Stomach smooth muscle (tissue), 2 donors: ENCODE measurements at regions not wholly inside any gene's neighbourhood (a gene's known extent, or its start where the extent isn't known, plus 50 kb on each side); places are given as distances from the start of the nearest gene placed in this dataset.

Experiments
- H3K27ac ChIP-seq: one replicate; pipeline ENCODE4 v1.7.0; 2013; ENCODE audit warnings: mild to moderate bottlenecking, low read length, inconsistent platforms
- H3K27me3 ChIP-seq, 2 donors: one replicate each; pipeline ENCODE4 v1.7.0; 2013; ENCODE audit warnings: low read length in 2 of 2; ENCODE audit not compliant: insufficient read depth in 2 of 2, control insufficient read depth in 1 of 2
- H3K36me3 ChIP-seq, 2 donors: one replicate each; pipeline ENCODE4 v1.7.0; 2013; ENCODE audit warnings: low read length in 2 of 2; ENCODE audit not compliant: control insufficient read depth in 2 of 2, insufficient read depth in 2 of 2
- H3K4me1 ChIP-seq: one replicate; pipeline ENCODE4 v1.7.0; 2013; ENCODE audit warnings: low read length; ENCODE audit not compliant: control insufficient read depth, insufficient read depth
- H3K4me3 ChIP-seq, 2 donors: one replicate each; pipeline ENCODE4 v1.7.0; 2013; ENCODE audit warnings: low read length in 2 of 2
- H3K9ac ChIP-seq, 2 donors: one replicate each; pipeline ENCODE4 v1.7.0; 2013; ENCODE audit warnings: low read length in 2 of 2, mild to moderate bottlenecking in 1 of 2
- H3K9me3 ChIP-seq, 2 donors: one replicate each; pipeline ENCODE4 v1.7.0; 2013; ENCODE audit warnings: low read length in 2 of 2; ENCODE audit not compliant: control insufficient read depth in 2 of 2
- donor health status: healthy.
- donor health status: Pancreatic carcinoma.

DNA sequence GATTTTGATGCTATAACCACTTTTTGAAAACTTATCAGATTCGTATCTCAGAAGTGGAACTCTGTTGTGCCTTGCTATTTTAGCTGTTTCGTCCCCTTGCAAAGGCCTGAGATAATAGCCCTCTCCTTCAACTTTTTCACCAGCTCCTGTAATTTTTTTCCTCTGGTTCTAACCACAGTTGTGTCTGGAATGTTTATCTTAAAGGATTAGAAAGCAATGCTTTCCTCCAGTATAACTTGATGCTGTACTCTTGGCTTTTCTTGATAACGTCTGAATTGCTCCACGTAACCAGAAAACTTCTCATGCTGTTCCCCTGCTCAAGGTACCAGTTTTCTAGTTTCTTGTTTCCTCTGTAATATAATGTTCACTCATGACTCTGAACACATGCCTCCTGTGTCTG is 209.4 kb downstream of the DTWD2 start:
- Histone ChIP-seq H3K27me3 (no peaks in the 10 kb centered on the region), H3K4me3 (no peak overlapping the region), H3K36me3 (no peaks in the 10 kb centered on the region)

DNA sequence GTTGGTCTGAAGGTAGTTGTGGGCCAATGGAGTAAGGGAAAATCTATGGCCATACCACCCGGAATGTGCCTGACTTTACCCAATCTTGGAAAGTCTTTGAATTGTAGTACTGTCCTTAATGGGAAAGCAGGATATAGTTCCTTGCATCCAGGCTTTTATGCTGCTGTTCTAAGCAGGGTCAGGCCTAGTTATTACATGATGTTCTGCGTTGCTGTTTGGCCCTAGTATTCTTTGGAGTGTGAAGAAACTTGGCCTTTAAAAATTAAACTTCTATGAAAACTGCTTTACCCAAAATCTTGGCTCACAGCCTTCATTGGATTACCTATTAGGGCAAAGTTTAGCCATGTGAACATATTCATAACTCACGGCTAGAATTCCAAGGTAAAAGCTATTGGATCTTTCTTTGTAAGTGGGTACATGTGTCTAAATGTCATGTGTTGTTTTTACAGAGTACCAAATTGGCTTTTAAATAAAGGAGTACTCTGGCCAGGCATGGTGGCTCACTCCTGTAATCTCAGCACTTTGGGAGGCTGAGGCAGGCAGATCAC is 211.1 kb downstream of the DTWD2 start:
- Histone ChIP-seq H3K4me3 (no peak overlapping the region), H3K9me3 (peaks cover 0 to 4% of the 10 kb centered on the region in 2 donors), H3K36me3 (no peaks in the 10 kb centered on the region), H3K27ac (no peak overlapping the region), H3K9ac (no peak overlapping the region), H3K27me3 (no peaks in the 10 kb centered on the region), H3K4me1 (no peaks in the 10 kb centered on the region)

More for the DNA sequence above, 209.4 kb downstream of the DTWD2 start:
- H3K9ac ChIP-seq: no peak overlapping the region
- no peak overlapping the region for H3K27ac ChIP-seq
- H3K4me1 ChIP-seq: no peaks in the 10 kb centered on the region
- H3K9me3 ChIP-seq: peaks cover 0 to 6% of the 10 kb centered on the region in 2 donors

DNA sequence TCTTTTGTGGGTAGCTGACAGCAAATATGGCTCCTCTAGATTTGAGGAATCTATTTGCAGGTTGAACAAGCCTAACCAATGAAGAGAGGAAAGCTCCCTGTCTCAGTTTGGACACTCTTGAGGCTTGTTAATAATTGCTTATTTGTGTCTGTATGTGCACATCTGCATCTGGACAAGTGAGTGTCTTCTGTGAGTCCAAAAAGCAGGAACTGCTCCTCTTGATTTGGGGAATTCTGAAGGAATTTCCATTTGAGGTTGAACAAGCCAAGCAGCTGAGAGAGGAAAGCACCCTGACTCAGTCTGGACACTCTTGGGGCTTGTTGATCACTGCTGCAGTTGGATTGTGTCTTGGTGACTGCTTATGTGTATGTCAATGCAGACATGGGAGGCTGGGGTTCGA is 211.6 kb downstream of the DTWD2 start:
- Histone ChIP-seq H3K27ac (no peak overlapping the region), H3K4me3 (no peak overlapping the region), H3K9me3 (no peaks in the 10 kb centered on the region), H3K36me3 (no peaks in the 10 kb centered on the region), H3K27me3 (no peaks in the 10 kb centered on the region), H3K9ac (no peak overlapping the region), H3K4me1 (no peaks in the 10 kb centered on the region)

DNA sequence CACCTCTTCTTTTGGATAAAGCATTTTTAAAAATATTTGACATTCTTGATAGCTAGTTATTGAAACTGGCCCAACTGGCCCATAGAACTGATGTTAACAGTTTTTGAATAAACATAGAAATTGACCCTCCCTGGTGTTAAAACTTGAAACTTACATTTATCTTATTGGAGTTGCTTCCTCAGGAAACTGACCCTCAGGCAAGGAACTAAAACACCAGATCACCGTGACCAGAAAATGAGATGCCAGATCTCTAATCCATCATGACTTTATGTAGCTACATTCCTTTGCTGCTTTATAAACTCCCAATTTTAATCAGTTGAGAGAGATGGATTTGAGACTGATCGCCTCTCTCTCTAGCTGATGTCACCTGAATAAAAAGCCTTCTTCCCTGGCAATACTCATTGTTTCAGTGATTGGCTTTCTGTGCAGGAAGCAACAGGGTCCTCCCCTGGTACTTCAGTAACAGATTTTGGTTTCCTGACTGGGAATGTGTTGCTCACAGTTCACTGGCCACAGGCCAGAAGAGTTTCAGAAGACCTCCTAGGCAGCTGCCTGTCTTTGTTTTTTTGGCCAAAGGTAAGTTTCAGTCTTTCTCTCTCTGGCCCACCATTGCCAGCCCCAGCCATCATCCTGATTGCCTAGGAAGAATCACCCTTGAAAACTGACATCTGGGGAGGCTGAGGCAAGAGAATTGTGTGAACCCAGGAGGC is 212.4 kb downstream of the DTWD2 start:
- H3K27ac ChIP-seq: no peak overlapping the region
- H3K36me3 ChIP-seq: no peaks in the 10 kb centered on the region

DNA sequence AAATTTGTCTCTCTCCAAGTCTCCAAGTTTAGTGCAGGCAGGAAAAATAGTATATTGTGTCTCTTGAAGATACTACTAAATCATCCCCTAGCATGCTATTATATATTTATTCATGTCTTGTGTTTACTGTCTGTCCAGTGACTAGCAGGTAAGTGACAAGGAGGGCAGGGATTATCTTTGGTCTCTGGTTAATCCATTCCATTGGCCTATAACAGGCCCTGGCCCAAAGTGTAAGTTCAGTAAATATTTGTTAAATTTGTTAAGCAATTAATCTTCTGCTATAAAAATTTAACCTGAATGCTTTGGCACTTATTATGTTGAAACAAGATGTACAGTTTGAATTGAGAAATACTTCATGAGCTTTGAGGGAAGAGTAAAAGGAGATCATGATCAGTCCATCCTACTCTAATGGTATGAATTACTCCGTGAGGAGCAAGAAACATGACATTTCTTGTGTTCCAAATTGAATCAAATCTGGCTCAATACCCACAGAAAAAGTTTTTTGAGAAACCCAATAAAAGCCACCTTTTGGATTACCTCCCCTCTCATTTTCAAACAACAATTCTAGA is 219.7 kb downstream of the DTWD2 start:
- H3K4me1 ChIP-seq: no peaks in the 10 kb centered on the region
- no peak overlapping the region for H3K4me3 ChIP-seq
- H3K27me3 ChIP-seq: no peaks in the 10 kb centered on the region
- no peak overlapping the region for H3K27ac ChIP-seq
- H3K9me3 ChIP-seq: no peaks in the 10 kb centered on the region
- no peaks in the 10 kb centered on the region for H3K36me3 ChIP-seq
- H3K9ac ChIP-seq: no peak overlapping the region

More for the DNA sequence above, 212.4 kb downstream of the DTWD2 start:
- no peak overlapping the region for H3K4me3 ChIP-seq
- H3K27me3 ChIP-seq: no peaks in the 10 kb centered on the region
- H3K9me3 ChIP-seq: no peaks in the 10 kb centered on the region
- H3K9ac ChIP-seq: no peak overlapping the region
- no peaks in the 10 kb centered on the region for H3K4me1 ChIP-seq

DNA sequence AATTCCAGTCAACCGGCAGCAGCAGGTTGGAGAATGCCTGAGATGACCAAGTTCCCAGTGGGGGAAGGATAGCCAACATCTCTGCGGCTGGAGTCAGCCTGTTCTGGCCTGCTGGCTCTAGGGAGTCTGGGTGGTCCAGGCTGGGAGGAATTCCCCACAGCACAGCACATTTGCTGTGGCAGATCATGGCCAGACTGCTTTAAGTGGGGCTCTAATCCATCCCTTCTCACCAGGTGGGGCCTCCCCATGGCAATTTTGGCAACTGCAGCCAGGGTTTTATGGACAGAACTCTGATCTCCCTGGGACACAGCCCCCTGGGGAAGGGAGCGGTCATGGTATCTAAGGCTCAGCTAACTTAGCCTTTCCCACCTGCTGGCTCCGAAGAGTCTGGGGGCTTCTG is 226.1 kb downstream of the DTWD2 start:
- H3K4me3 ChIP-seq: no peak overlapping the region
- no peak overlapping the region for H3K27ac ChIP-seq
- H3K27me3 ChIP-seq: no peaks in the 10 kb centered on the region
- no peaks in the 10 kb centered on the region for H3K4me1 ChIP-seq
- no peak overlapping the region for H3K9ac ChIP-seq
- H3K36me3 ChIP-seq: no peaks in the 10 kb centered on the region
- no peaks in the 10 kb centered on the region for H3K9me3 ChIP-seq

DNA sequence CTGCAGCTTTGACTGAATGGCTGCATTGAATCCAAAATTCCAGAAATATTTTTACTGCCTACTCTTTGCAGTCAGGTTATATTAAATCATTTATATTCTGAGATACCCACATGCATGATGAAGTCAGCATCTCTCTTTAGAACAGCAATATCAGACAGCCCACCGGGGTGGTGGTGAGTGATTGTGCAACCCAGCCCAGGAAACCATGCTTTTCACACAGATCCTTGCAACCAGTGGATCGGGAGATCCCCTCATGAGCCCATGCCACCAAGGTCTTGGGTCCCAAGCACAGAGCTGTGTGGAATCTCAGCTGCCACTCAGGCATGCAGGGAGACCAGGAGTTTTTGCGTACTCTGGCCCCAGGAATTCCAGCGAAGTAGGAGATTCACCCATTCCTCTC is 226.5 kb downstream of the DTWD2 start:
- H3K27ac ChIP-seq: no peak overlapping the region
- H3K9ac ChIP-seq: no peak overlapping the region
- H3K4me1 ChIP-seq: no peaks in the 10 kb centered on the region
- no peaks in the 10 kb centered on the region for H3K9me3 ChIP-seq
- no peaks in the 10 kb centered on the region for H3K36me3 ChIP-seq
- H3K4me3 ChIP-seq: no peak overlapping the region
- no peaks in the 10 kb centered on the region for H3K27me3 ChIP-seq

DNA sequence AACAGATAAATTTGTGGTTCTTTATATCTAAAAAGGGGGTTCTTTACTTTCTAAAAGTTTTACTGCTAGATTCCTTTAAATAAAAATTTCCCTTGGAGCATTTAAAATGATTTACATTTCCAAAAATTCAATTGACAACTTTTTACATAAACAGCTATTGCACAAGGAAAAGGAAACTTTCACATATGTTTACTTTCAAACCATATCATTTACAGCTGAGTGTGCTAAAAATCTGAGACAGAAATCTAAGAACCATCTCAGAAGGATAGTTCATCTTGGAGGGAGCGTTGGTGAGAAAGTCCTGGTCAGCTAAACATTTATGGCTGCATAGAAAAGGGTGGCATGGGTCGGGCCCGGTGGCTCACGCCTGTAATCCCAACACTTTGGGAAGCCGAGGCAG is 235.4 kb downstream of the DTWD2 start:
- no peaks in the 10 kb centered on the region for H3K9me3 ChIP-seq
- no peak overlapping the region for H3K4me3 ChIP-seq
- H3K27ac ChIP-seq: no peak overlapping the region
- no peaks in the 10 kb centered on the region for H3K4me1 ChIP-seq
- H3K9ac ChIP-seq: no peak overlapping the region
- no peaks in the 10 kb centered on the region for H3K27me3 ChIP-seq
- H3K36me3 ChIP-seq: no peaks in the 10 kb centered on the region

DNA sequence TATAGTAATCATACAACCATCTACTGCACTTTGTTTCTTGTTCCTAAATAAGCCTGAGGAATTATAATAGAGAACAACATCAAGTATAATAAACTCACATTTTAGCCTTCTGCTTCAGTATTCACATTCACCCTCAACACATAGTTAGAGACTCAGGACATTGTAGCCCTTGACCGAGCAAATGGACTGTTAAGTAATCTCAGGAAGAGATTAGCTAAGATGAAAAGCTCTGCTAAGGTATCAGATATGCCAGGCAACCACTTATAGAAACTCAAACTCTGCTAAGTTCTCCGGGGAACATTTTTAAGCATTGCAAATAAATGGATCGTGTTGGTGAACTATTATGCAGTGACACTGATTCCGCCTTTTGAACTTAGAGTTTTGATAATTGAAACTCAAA is 252.0 kb downstream of the DTWD2 start:
- Histone ChIP-seq H3K9ac (no peak overlapping the region), H3K36me3 (no peaks in the 10 kb centered on the region), H3K4me3 (no peak overlapping the region), H3K9me3 (no peaks in the 10 kb centered on the region), H3K27me3 (no peaks in the 10 kb centered on the region), H3K4me1 (no peaks in the 10 kb centered on the region), H3K27ac (no peak overlapping the region)

DNA sequence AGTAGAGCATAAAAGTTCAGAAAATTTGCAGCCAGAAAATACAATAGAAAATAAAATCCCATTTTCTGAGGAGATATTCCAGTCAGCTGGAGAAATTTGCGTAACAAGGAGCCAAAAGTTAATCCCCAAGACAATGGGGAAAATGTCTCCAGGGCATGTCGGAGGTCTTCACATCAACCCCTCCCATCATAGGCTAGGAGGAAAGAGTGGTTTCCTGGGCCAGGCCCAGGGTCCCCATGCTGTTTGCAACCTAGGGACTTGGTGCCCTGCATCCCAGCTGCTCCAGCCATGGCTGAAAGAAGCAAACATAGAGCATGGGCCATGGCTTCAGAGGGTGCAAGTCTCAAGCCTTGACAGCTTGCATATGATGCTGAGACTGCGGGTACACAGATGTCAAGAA is 255.0 kb downstream of the DTWD2 start:
- H3K36me3 ChIP-seq: no peaks in the 10 kb centered on the region
- H3K4me3 ChIP-seq: no peak overlapping the region
- H3K27ac ChIP-seq: no peak overlapping the region
- no peaks in the 10 kb centered on the region for H3K27me3 ChIP-seq
- no peak overlapping the region for H3K9ac ChIP-seq
- H3K9me3 ChIP-seq: no peaks in the 10 kb centered on the region
- H3K4me1 ChIP-seq: no peaks in the 10 kb centered on the region

DNA sequence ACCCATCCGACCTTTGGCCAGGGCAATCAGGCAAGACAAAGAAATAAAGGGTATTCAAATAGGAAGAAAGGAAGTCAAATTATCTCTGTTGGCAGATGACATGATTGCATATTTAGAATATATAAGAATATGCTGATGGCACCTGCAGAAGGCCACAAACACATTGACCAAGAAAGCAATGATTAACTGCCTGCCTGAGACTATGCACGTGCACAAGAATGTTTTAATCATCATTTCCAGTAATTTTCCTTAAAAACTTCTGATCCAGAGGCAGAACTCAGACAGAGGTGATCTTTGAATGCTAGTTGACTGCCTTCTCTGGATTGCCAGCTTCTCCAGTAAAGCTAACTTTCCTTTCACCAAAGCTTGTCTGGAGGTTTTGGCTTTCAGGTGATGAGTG is 260.2 kb downstream of the DTWD2 start:
- no peaks in the 10 kb centered on the region for H3K9me3 ChIP-seq
- no peaks in the 10 kb centered on the region for H3K4me1 ChIP-seq
- H3K9ac ChIP-seq: no peak overlapping the region
- H3K36me3 ChIP-seq: no peaks in the 10 kb centered on the region
- H3K4me3 ChIP-seq: no peak overlapping the region
- H3K27ac ChIP-seq: no peak overlapping the region
- H3K27me3 ChIP-seq: no peaks in the 10 kb centered on the region
